SK-N-SH (cell line): ENCODE measurements at regions not wholly inside any gene's neighbourhood (a gene's known extent, or its start where the extent isn't known, plus 50 kb on each side); places are given as distances from the start of the nearest gene placed in this dataset.

Experiments used
- CTCF ChIA-PET: fragments of 300-600, 350-600 bp; formaldehyde crosslinking; extraction: SDS; loops from one replicate; lab custom pipeline; 2021; lab: Yijun Ruan, JAX
- POLR2A ChIA-PET: fragments of 350-600 bp; sonication (Branson Sonifier 250); formaldehyde crosslinking; extraction: SDS; loops from one replicate; lab custom pipeline; 2020; ENCODE audit warnings: antibody characterized with exemption, inconsistent platforms; lab: Yijun Ruan, JAX
- DNase-seq: peaks from one replicate; pipeline ENCODE4 v3.0.0; 2012
- H2AFZ ChIP-seq: fragments of 200-600 bp; sonication (generic); 2 replicates; pipeline ENCODE4 v1.8.1; 2016; ENCODE audit warnings: antibody characterized with exemption, mild to moderate bottlenecking, low read depth
- H3F3A ChIP-seq: fragments of 200-600 bp; sonication (generic); replicated peaks from 2 replicates; pipeline ENCODE3; 2016; ENCODE audit warnings: antibody characterized with exemption, mild to moderate bottlenecking; ENCODE audit not compliant: insufficient read depth
- H3K27ac ChIP-seq, 2 experiments: fragments of 200-500 bp in 1 of 2; fragments of 200-600 bp in 1 of 2; sonication (Bioruptor generic) in 1 of 2; sonication (generic), shearing (Covaris generic) in 1 of 2; 2 replicates each; pipeline versions ENCODE4 v1.5.1 to v1.6.1; 2014 to 2016; ENCODE audit warnings: low read depth in 2 of 2, inconsistent platforms in 1 of 2, low read length in 1 of 2, mild to moderate bottlenecking in 1 of 2, mixed read lengths in 1 of 2
- H3K27me3 ChIP-seq: fragments of 200-600 bp; sonication (generic), shearing (Covaris generic); 2 replicates; pipeline ENCODE4 v1.6.1; 2016; ENCODE audit warnings: mixed run types; ENCODE audit not compliant: insufficient read depth
- H3K36me3 ChIP-seq, 2 experiments: fragments of 200-500 bp in 1 of 2; fragments of 200-600 bp in 1 of 2; sonication (Bioruptor generic) in 1 of 2; sonication (generic) in 1 of 2; replicated peaks in 1 of 2; 2 replicates each; pipeline versions ENCODE3 to v1.5.1; 2014 to 2016; ENCODE audit warnings: low read length in 1 of 2, mild to moderate bottlenecking in 1 of 2; ENCODE audit not compliant: insufficient read depth in 2 of 2, control insufficient read depth in 1 of 2
- H3K4me1 ChIP-seq, 2 experiments: fragments of 200-500 bp in 1 of 2; fragments of 200-600 bp in 1 of 2; sonication (Bioruptor generic) in 1 of 2; sonication (generic), shearing (Covaris generic) in 1 of 2; 2 replicates each; pipeline versions ENCODE4 v1.5.1 to v1.6.1; 2014 to 2016; ENCODE audit warnings: low read depth in 1 of 2, low read length in 1 of 2, mixed run types in 1 of 2; ENCODE audit not compliant: insufficient read depth in 2 of 2, control insufficient read depth in 1 of 2
- H3K4me2 ChIP-seq: fragments of 200-600 bp; sonication (generic), shearing (Covaris generic); 2 replicates; pipeline ENCODE4 v1.6.1; 2017; ENCODE audit warnings: mixed run types
- H3K4me3 ChIP-seq, 2 experiments: fragments of 200-500 bp in 1 of 2; fragments of 200-600 bp in 1 of 2; sonication (Bioruptor generic) in 1 of 2; sonication (generic), shearing (Covaris generic) in 1 of 2; 2 replicates each; pipeline versions ENCODE4 v1.5.1 to v1.8.1; 2014 to 2016; ENCODE audit warnings: low read depth in 2 of 2, inconsistent platforms in 1 of 2, low read length in 1 of 2, mild to moderate bottlenecking in 1 of 2, mixed read lengths in 1 of 2, moderate library complexity in 1 of 2
- H3K79me2 ChIP-seq: fragments of 200-600 bp; sonication (generic); 2 replicates; pipeline ENCODE4 v1.8.1; 2017; ENCODE audit warnings: mild to moderate bottlenecking; ENCODE audit not compliant: insufficient read depth
- H3K9ac ChIP-seq: fragments of 200-600 bp; sonication (generic); 2 replicates; pipeline ENCODE4 v1.6.1; 2017; ENCODE audit warnings: mixed run types
- H3K9me2 ChIP-seq: fragments of 200-600 bp; sonication (generic); 2 replicates; pipeline ENCODE4 v1.6.1; 2017; ENCODE audit warnings: mixed run types
- H3K9me3 ChIP-seq: fragments of 200-600 bp; sonication (generic); 2 replicates; pipeline ENCODE4 v1.6.1; 2017; ENCODE audit warnings: mixed run types, mild to moderate bottlenecking, moderate library complexity
- H4K20me1 ChIP-seq: fragments of 200-600 bp; sonication (generic); 2 replicates; pipeline ENCODE4 v1.6.1; 2017; ENCODE audit warnings: mild to moderate bottlenecking, mixed run types; ENCODE audit not compliant: insufficient read depth
- CHD2 ChIP-seq: fragments of 150-350 bp; IDR thresholded peaks from 2 replicates; pipeline ENCODE4 v1.6.1; 2018; ENCODE audit warnings: low read length; ENCODE audit not compliant: partially characterized antibody
- ELF1 ChIP-seq: IDR thresholded peaks from 2 replicates; pipeline ENCODE4 v1.4.0; 2012
- FOSL2 ChIP-seq: IDR thresholded peaks from 2 replicates; pipeline ENCODE4 v1.4.0; 2012; ENCODE audit warnings: low read depth, mild to moderate bottlenecking, moderate library complexity, borderline replicate concordance
- FOXM1 ChIP-seq: IDR thresholded peaks from 2 replicates; pipeline ENCODE4 v1.4.0; 2012; ENCODE audit warnings: low read depth, mild to moderate bottlenecking
- GABPA ChIP-seq: IDR thresholded peaks from 2 replicates; pipeline ENCODE4 v1.4.0; 2012; ENCODE audit warnings: low read depth, mild to moderate bottlenecking
- GATA2 ChIP-seq: sonication (generic); formaldehyde crosslinking; IDR thresholded peaks from 2 replicates; pipeline ENCODE4 v1.5.0; 2020; ENCODE audit warnings: mild to moderate bottlenecking, missing genetic modification reagents
- MXI1 ChIP-seq: IDR thresholded peaks from 2 replicates; pipeline ENCODE4 v1.6.1; 2012; ENCODE audit warnings: mild to moderate bottlenecking, low read depth, low read length, improper control_type of control experiment
- NRF1 ChIP-seq: IDR thresholded peaks from 2 replicates; pipeline ENCODE4 v1.6.1; 2012; ENCODE audit warnings: low read depth, mild to moderate bottlenecking, low read length
- PBX3 ChIP-seq: IDR thresholded peaks from 2 replicates; pipeline ENCODE4; 2012
- RAD21 ChIP-seq: IDR thresholded peaks from 2 replicates; pipeline ENCODE4 v1.6.1; 2012; ENCODE audit warnings: mild to moderate bottlenecking, low read length
- REST ChIP-seq: IDR thresholded peaks from 2 replicates; pipeline ENCODE4 v1.6.1; 2012; ENCODE audit warnings: mild to moderate bottlenecking, low read depth, low read length, moderate library complexity
- RFX5 ChIP-seq: IDR thresholded peaks from 2 replicates; pipeline ENCODE4 v1.6.1; 2012; ENCODE audit warnings: mild to moderate bottlenecking, improper control_type of control experiment, low read length
- TAF1 ChIP-seq: IDR thresholded peaks from 2 replicates; pipeline ENCODE4 v1.6.1; 2012; ENCODE audit warnings: low read depth, mild to moderate bottlenecking, low read length, moderate library complexity, borderline replicate concordance
- TEAD4 ChIP-seq: IDR thresholded peaks from 2 replicates; pipeline ENCODE4 v1.4.0; 2012; ENCODE audit warnings: mild to moderate bottlenecking, borderline replicate concordance; ENCODE audit not compliant: insufficient read depth
- USF1 ChIP-seq: IDR thresholded peaks from 2 replicates; pipeline ENCODE4 v1.4.0; 2012; ENCODE audit warnings: low read depth, borderline replicate concordance
- YY1 ChIP-seq: IDR thresholded peaks from 2 replicates; pipeline ENCODE4 v1.4.0; 2012; ENCODE audit warnings: low read depth, mild to moderate bottlenecking
- WGBS: methylation state at CpG from one replicate; pipeline ENCODE4 v1.1.6; 2017; ENCODE audit warnings: low lambda C conversion rate; 5-methylcytosine and 5-hydroxymethylcytosine counted together

- no peak for TF ChIP-seq FOSL2
- no peak for TF ChIP-seq USF1
- TF ChIP-seq YY1, result no peak
- no peak for TF ChIP-seq GABPA
- TF ChIP-seq, all 33 proteins: peak for 0
Observed at GRCh38 chr3:28042707-28043106, 198.7 kb upstream of the CMC1 start (continued).

GRCh38 chr3:28050120-28050519 is 191.3 kb upstream of the CMC1 start:
- WGBS, result 4% methylated on average over 3 of the region's 3 CpGs
- Histone ChIP-seq H3F3A (no peaks in the 10 kb centered on the region), H3K9ac (no peak overlapping the region), H3K9me2 (no peaks in the 10 kb centered on the region), H3K27ac (no peak overlapping the region), H3K79me2 (no peaks in the 10 kb centered on the region), H3K9me3 (no peaks in the 10 kb centered on the region), H4K20me1 (no peaks in the 10 kb centered on the region), H2AFZ (no peak overlapping the region), H3K4me2 (no peak overlapping the region), H3K4me1 (no peaks in the 10 kb centered on the region), H3K27me3 (no peaks in the 10 kb centered on the region; the same call in 1 of the 2 replicates), H3K4me3 (no peak overlapping the region), H3K36me3 (no peaks in the 10 kb centered on the region)
- ChIA-PET CTCF (no interaction called here), POLR2A (no interaction called here)
- TF ChIP-seq MXI1 (no peak), NRF1 (no peak), TEAD4 (no peak), TAF1 (no peak), GATA2 (no peak), RFX5 (no peak)
- DNase-seq, result no peak

GRCh38 chr3:28050885-28051284 is 190.5 kb upstream of the CMC1 start:
- H3K4me2 ChIP-seq, result no peak overlapping the region
- H3K27me3 ChIP-seq, result no peaks in the 10 kb centered on the region; the same call in 1 of the 2 replicates
- WGBS, result 4% methylated on average over 2 of the region's 2 CpGs
- H3K9me2 ChIP-seq, result no peaks in the 10 kb centered on the region
- H2AFZ ChIP-seq, result no peak overlapping the region
- H3K9ac ChIP-seq, result no peak overlapping the region
- no peaks in the 10 kb centered on the region for H3F3A ChIP-seq
- H3K4me3 ChIP-seq, result no peak overlapping the region
- ChIA-PET POLR2A (no interaction called here), CTCF (no interaction called here)
- H3K79me2 ChIP-seq, result no peaks in the 10 kb centered on the region
- no peaks in the 10 kb centered on the region for H3K36me3 ChIP-seq
- no peaks in the 10 kb centered on the region for H3K9me3 ChIP-seq
- no peak overlapping the region for H3K27ac ChIP-seq
- no peak for DNase-seq
- no peaks in the 10 kb centered on the region for H3K4me1 ChIP-seq
- peak; percentile 26 for TF ChIP-seq PBX3
- TF ChIP-seq RAD21, result no peak
- TF ChIP-seq NRF1, result no peak
- no peak for TF ChIP-seq FOXM1
- TF ChIP-seq MXI1, result no peak
- TF ChIP-seq REST, result no peak
- no peak for TF ChIP-seq ELF1
- no peak for TF ChIP-seq CHD2
- no peaks in the 10 kb centered on the region for H4K20me1 ChIP-seq
